Umbilical cord (tissue), 1 donor: ENCODE measurements at regions not wholly inside any gene's neighbourhood (a gene's known extent, or its start where the extent isn't known, plus 50 kb on each side); places are given as distances from the start of the nearest gene placed in this dataset.

Source experiments
- DNase-seq: peaks from one replicate; pipeline ENCODE4 v3.0.0-alpha.2; 2015; ENCODE audit warnings: low spot score

DNA sequence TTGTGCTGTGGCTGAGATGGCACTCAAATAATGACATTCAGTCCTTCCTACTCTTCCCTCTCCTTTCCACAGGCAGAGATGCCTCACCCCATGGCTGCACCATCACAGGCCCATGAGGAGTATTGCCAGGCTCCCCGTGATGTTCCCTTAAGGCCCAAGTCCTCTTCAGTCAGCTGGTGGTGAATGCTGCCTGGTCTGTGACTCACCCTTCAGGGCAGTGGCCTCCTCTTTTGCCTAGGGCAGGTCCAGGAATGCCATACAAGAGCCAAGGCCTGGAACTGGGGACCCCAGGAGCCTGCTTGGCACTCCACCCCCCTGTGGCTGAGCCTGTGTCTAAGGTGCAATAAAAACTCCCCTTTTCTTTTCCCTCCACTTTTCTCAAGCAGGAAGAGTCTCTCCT lies 144.2 kb upstream of the GEMIN8 start:
- no peak for DNase-seq

DNA sequence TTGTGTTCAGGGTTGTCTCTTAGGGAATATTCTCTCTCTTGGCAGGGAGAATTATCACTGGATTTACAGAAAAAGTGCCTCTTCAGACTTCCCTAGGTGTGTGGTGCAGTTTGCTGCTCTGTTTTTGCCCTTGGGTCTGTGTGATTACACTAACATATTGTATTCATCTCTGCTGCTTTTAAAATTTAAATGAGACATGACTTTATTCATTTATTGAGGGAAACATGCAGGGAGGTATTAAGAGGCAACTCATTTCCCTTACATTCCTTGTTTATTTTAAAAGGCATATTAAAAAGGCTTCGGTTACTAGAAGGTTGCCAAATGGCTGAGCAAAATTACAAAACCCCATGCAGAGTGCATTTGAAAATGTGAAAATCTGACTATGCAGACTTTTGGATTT lies 135.1 kb upstream of the GEMIN8 start:
- DNase-seq: no peak

DNA sequence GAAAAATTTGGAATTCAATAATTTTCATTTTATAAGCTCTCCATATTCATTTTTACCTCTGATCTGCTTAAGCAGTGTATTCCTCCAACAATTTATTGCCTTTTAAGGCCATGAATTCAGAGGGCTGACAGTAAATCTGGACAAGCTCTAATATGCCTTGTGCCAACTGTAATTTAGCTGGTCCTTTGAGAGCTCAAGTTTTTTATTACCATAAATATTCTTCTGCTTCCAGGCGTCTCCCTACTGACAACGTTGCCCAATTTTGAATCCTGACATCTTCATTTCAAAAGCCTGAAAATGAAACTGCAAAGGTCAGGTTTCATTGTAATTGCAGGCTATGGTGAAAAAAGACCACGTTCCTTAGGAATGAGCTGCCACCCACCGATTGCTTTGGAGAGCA lies 95.8 kb upstream of the GEMIN8 start:
- DNase-seq: no peak

DNA sequence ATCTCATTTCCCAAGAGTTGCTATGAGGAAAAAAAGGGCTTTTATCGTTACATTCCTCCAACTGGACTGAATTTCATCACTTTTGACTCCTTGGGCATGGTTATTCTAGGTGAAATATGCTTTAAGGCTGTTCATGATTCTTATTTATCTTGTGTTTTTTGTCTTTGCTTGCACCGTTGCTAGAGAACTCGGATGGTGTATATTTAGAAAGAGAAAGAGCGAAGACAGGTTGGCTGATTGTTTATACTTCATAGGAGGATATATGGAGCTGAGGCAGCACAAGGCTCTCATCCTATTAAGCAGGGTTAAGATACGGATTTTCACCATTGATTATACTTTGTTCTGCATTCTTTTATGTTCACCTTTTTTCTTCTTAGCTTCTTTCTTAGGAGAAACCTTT lies 94.9 kb upstream of the GEMIN8 start:
- no peak for DNase-seq

DNA sequence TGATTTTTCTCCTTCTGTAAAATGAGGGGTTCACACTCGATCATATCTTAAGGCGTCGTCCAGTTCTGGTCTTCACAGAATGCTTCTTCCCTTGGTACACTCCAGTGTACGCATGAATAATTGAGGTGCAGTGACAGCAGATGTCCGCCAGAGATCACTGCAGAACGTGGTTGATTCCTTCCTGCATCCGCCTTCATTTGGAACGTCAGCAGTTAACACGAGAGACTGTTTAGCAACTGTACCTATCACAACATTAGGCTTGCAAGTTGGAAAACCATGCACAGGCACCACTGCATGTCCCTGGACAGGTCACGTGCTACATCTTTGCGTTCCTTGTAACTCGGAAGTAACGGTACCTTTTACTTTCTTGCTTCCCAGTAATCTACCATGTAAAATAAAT lies 66.0 kb upstream of the GEMIN8 start:
- peak; percentile 57 for DNase-seq

DNA sequence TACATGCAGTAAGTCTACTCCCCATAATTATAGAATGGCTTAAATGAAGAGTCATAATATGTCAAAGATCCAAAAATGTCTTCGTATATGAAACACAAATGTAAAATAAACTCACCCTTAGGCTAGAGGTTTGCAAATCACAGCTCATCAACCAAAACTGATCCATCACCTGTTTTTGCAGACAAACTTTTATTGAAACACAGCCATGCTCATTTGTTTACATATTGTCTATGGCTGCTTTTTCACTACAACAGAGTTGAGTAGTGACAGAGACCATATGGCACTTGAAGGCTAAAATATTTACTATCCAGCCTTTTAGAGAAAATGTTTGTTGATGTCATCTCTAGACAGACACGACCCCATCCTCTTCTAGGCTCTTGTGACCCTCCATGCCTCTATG lies 64.5 kb upstream of the GEMIN8 start:
- DNase-seq: no peak

DNA sequence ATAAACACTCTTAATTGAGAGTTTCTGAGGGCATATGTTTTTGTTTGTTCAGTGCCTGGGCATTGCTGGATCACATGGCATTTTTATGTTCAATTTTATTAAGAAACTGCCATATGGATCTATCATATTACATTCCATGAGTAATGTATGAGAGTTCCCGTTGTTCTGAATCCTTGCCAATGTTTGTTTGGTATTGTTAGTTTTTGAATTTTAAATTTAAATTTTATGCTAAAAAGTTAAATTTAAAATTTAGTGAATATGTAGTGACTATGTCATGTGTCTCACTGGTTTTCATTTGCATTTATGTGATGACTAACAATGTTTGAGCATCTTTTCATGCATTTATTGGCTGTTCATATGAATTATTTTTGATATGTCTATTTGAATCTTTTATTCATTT lies 54.8 kb upstream of the GEMIN8 start:
- no peak for DNase-seq

DNA sequence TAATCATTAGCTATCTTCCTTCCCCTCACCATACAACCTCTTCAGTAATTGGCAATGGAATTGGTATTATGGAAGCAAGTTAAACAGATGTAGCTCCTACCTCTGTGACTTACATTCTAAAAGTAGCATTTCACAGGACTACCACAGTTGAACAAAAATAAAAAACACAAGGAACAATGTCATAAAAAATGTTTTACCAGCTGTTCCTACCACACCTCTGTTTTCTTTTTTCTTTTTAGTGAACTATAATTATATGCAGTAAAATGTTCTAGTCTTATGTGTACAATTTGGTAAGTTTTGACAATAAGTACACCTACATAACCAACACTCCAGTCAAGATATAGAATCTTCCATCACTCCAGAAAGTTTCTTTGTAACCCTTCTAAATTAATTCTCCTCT lies 54.1 kb upstream of the GEMIN8 start:
- DNase-seq: no peak

DNA sequence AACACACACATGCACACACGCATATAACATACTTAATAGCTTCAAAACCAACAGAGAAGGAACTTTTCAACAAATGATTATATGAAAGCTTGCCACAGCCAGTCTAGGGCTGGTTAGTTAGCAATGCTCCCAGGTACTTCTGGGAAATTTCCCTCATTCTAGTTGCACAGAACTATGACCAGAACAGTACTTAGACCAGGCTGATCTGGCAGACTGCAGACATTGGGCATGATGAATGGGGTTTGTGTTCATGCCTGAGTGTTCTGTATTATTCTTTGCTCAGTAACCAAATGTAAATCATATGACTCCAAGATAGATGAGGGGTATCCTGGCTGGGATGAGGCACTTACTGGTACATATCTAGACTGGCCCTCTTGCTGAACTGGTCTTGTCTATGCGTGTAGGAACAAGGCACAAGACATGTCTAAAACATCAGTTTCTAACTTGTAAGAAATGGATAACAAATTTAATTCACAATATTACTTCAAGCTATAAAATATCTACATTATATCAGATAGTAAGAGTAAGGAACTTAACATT lies 50.3 kb upstream of the GEMIN8 start:
- DNase-seq: peak; percentile 21
